Endothelial cell of umbilical vein (primary cell): ENCODE measurements at regions not wholly inside any gene's neighbourhood (a gene's known extent, or its start where the extent isn't known, plus 50 kb on each side); places are given as distances from the start of the nearest gene placed in this dataset.
A peak's percentile ranks its signal among the peaks of the same experiment; 100 is the strongest.

Experiments
- BruUV-seq: library from RNA; stranded (reverse); fragments of 400-500 nt; replicated peaks from 2 replicates; lab custom pipeline; 2021; lab: Mats Ljungman, UMichigan
- CTCF ChIA-PET: fragments of 300-600, 350-600 bp; sonication (Branson Sonifier 250); formaldehyde crosslinking; loops from one replicate; lab custom pipeline; 2021; ENCODE audit warnings: antibody characterized with exemption, inconsistent platforms; lab: Charles Lee
- POLR2A ChIA-PET: fragments of 300-600, 350-600 bp; sonication (Branson Sonifier 250); formaldehyde crosslinking; loops from one replicate; lab custom pipeline; 2021; ENCODE audit warnings: antibody characterized with exemption, inconsistent platforms; lab: Charles Lee
- DNase-seq: peaks from one replicate; pipeline ENCODE4 v3.0.0-alpha.2; 2011; ENCODE audit warnings: low read depth, low spot score
- FAIRE-seq: peaks from 2 replicates; lab custom pipeline; 2011; peaks lifted over from hg19 to GRCh38; lab: Jason Lieb, UNC
- H2AFZ ChIP-seq: 2 replicates; pipeline ENCODE4 v1.6.0; 2012; ENCODE audit warnings: low read depth, low read length, control low read depth, inconsistent platforms
- H3K27ac ChIP-seq: 2 replicates; pipeline ENCODE4 v1.5.1; 2011; ENCODE audit warnings: low read depth, mild to moderate bottlenecking, control low read depth, low read length, moderate library complexity; ENCODE audit not compliant: insufficient read depth
- H3K27me3 ChIP-seq, 2 experiments: 2 replicates each; pipeline versions ENCODE4 v1.6.0 to v1.6.1; 2011; ENCODE audit warnings: low read length in 2 of 2, mixed read lengths in 1 of 2; ENCODE audit not compliant: control insufficient read depth in 2 of 2, insufficient read depth in 2 of 2
- H3K36me3 ChIP-seq, 2 experiments: 2 replicates in 1 of 2; 3 replicates in 1 of 2; pipeline ENCODE4 v1.5.1; 2011; ENCODE audit warnings: low read length in 2 of 2, mild to moderate bottlenecking in 1 of 2, moderate library complexity in 1 of 2; ENCODE audit not compliant: control insufficient read depth in 2 of 2, insufficient read depth in 2 of 2; ENCODE audit errors: extremely low read depth in 1 of 2
- H3K4me1 ChIP-seq: 3 replicates; pipeline ENCODE4 v1.5.1; 2011; ENCODE audit warnings: mild to moderate bottlenecking, low read length; ENCODE audit not compliant: control insufficient read depth, insufficient read depth; ENCODE audit errors: extremely low read depth
- H3K4me2 ChIP-seq: 2 replicates; pipeline ENCODE4 v1.6.1; 2011; ENCODE audit warnings: low read length, control low read depth, mixed read lengths; ENCODE audit not compliant: insufficient read depth
- H3K4me3 ChIP-seq, 3 experiments: fragments of 200-600 bp in 1 of 3; sonication (generic), shearing (Covaris generic) in 1 of 3; replicated peaks in 1 of 3; 2 replicates each; pipeline ENCODE4 v1.5.1; 2011 to 2016; ENCODE audit warnings: control low read depth in 3 of 3, low read length in 3 of 3, mild to moderate bottlenecking in 2 of 3, inconsistent platforms in 1 of 3, low read depth in 1 of 3, moderate library complexity in 1 of 3; ENCODE audit not compliant: insufficient read depth in 1 of 3
- H3K79me2 ChIP-seq: 2 replicates; pipeline ENCODE4 v1.6.0; 2012; ENCODE audit warnings: low read length, inconsistent platforms; ENCODE audit not compliant: control insufficient read depth, insufficient read depth
- H3K9ac ChIP-seq: replicated peaks from 2 replicates; pipeline ENCODE3; 2011; ENCODE audit warnings: low read length, control low read depth; ENCODE audit not compliant: insufficient read depth; ENCODE audit errors: extremely low read depth
- H3K9me1 ChIP-seq: replicated peaks from 3 replicates; pipeline ENCODE4 v1.6.0; 2011; ENCODE audit warnings: mild to moderate bottlenecking, low read length; ENCODE audit not compliant: control insufficient read depth, insufficient read depth; ENCODE audit errors: extremely low read depth
- H3K9me3 ChIP-seq: replicated peaks from 2 replicates; pipeline ENCODE4 v1.5.1; 2012; ENCODE audit warnings: low read length, inconsistent platforms; ENCODE audit not compliant: control insufficient read depth, insufficient read depth
- H4K20me1 ChIP-seq: replicated peaks from 2 replicates; pipeline ENCODE3; 2011; ENCODE audit warnings: mild to moderate bottlenecking, low read length; ENCODE audit not compliant: control insufficient read depth, insufficient read depth; ENCODE audit errors: extremely low read depth
- EZH2 ChIP-seq: IDR thresholded peaks from 2 replicates; pipeline ENCODE4 v1.6.1; 2012; ENCODE audit warnings: borderline replicate concordance, low read depth, mild to moderate bottlenecking, moderate library complexity, low read length, inconsistent platforms; ENCODE audit not compliant: severe bottlenecking
- FOS ChIP-seq: IDR thresholded peaks from 2 replicates; pipeline ENCODE4 v1.6.1; 2011; ENCODE audit warnings: mild to moderate bottlenecking, low read length, moderate library complexity, borderline replicate concordance; ENCODE audit not compliant: insufficient read depth
- GATA2 ChIP-seq: IDR thresholded peaks from 2 replicates; pipeline ENCODE4 v1.7.0; 2011; ENCODE audit warnings: low read depth, mild to moderate bottlenecking, moderate library complexity, mixed read lengths, low read length; ENCODE audit not compliant: insufficient read length, insufficient read depth
- MAX ChIP-seq: IDR thresholded peaks from 2 replicates; pipeline ENCODE4 v1.6.1; 2011; ENCODE audit not compliant: insufficient read depth, insufficient read length
- MYC ChIP-seq: IDR thresholded peaks from one replicate; pipeline ENCODE4 v1.6.1; 2011; ENCODE audit warnings: mild to moderate bottlenecking, low read depth, low read length
- POLR2A ChIP-seq: IDR thresholded peaks from 2 replicates; pipeline ENCODE4 v1.6.1; 2012; ENCODE audit warnings: low read depth, mild to moderate bottlenecking, control low read depth, low read length
- POLR2AphosphoS5 ChIP-seq: IDR thresholded peaks from 2 replicates; pipeline ENCODE4 v1.6.1; 2012; ENCODE audit warnings: low read depth, mild to moderate bottlenecking, control low read depth, low read length, moderate library complexity; ENCODE audit not compliant: insufficient read depth
- dilution Hi-C: fragments of 300-500 bp; cut with MboI; formaldehyde crosslinking; loops from one replicate; pipeline ENCODE4 v1.15.0; 2019; ENCODE audit warnings: low sequenced_read_pairs; ENCODE audit not compliant: extremely low pct_ligation_motif_present
- intact Hi-C: fragments of 100-400 bp; cut with micrococcal nuclease; formaldehyde crosslinking; loops from one replicate; pipeline ENCODE4 v1.10.0; 2022
- TF ChIP-seq, protein P1 (sequence below), 2 donors: IDR thresholded peaks; 1 replicate in 1 of 2; 2 replicates in 1 of 2; pipeline ENCODE4 v1.5.1; 2011; ENCODE audit warnings: low read length in 2 of 2, mild to moderate bottlenecking in 2 of 2, moderate library complexity in 2 of 2, control low read depth in 1 of 2, inconsistent platforms in 1 of 2, low read depth in 1 of 2; ENCODE audit not compliant: insufficient read depth in 1 of 2; ENCODE audit errors: extremely low read depth in 1 of 2

DNA sequence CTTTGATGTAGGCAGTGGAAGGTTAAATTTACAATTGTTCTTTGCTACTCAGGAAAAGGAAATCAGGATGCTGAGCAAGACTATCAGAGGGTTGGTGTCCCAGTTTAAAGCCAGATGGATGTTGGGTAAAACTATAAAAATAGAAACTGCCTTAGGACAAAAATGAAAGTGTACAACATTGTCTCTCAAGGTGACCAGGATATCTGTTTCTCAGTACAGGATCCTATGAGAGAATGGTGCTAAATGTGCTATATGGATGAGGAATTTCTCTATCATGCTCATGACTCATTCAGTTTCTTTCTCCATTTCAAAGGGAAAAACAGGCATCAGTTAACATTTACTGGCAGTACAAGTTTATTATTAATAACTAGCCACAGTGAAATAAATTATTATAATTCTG lies 534.2 kb upstream of the GJE1 start:
- peak; percentile 31 for FAIRE-seq
- TF ChIP-seq MAX (no peak), FOS (peak; percentile 34), POLR2AphosphoS5 (no peak)
- Histone ChIP-seq H3K27me3 (no peaks in the 10 kb centered on the region), H3K36me3 (no peaks in the 10 kb centered on the region), H2AFZ (peak overlapping the region; percentile 75), H3K79me2 (no peaks in the 10 kb centered on the region), H3K9me1 (no peaks in the 10 kb centered on the region), H3K4me2 (no peak overlapping the region), H4K20me1 (no peaks in the 10 kb centered on the region), H3K4me1 (peaks cover 6% of the 10 kb centered on the region), H3K9me3 (no peaks in the 10 kb centered on the region), H3K27ac (no peak overlapping the region), H3K9ac (no peak overlapping the region), H3K4me3 (no peak overlapping the region)
- dilution Hi-C loops, result no loop called here
- ChIA-PET POLR2A (no interaction called here), CTCF (no interaction called here)
- intact Hi-C loops, result no loop called here
- peak; percentile 44 for DNase-seq
- BruUV-seq, result no TSS peak

- POLR2A ChIA-PET, result no interaction called here
- no peaks in the 10 kb centered on the region for H4K20me1 ChIP-seq
- H2AFZ ChIP-seq, result no peak overlapping the region
- FAIRE-seq (no peak), DNase-seq (no peak)
- no peaks in the 10 kb centered on the region for H3K27me3 ChIP-seq
- H3K9me1 ChIP-seq, result no peaks in the 10 kb centered on the region
- H3K4me3 ChIP-seq, result no peak overlapping the region
- no peaks in the 10 kb centered on the region for H3K36me3 ChIP-seq
- TF ChIP-seq MYC, result no peak
- TF ChIP-seq, protein P1, sequence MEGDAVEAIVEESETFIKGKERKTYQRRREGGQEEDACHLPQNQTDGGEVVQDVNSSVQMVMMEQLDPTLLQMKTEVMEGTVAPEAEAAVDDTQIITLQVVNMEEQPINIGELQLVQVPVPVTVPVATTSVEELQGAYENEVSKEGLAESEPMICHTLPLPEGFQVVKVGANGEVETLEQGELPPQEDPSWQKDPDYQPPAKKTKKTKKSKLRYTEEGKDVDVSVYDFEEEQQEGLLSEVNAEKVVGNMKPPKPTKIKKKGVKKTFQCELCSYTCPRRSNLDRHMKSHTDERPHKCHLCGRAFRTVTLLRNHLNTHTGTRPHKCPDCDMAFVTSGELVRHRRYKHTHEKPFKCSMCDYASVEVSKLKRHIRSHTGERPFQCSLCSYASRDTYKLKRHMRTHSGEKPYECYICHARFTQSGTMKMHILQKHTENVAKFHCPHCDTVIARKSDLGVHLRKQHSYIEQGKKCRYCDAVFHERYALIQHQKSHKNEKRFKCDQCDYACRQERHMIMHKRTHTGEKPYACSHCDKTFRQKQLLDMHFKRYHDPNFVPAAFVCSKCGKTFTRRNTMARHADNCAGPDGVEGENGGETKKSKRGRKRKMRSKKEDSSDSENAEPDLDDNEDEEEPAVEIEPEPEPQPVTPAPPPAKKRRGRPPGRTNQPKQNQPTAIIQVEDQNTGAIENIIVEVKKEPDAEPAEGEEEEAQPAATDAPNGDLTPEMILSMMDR (IDR thresholded peaks at IDR 0.05; ENCODE audit: extremely low read depth in 1 of 2, insufficient read depth in 1 of 2, low read depth in 1 of 2, low read length in 2 of 2), result no peak
- no peak for TF ChIP-seq POLR2A
- TF ChIP-seq EZH2, result no peak
- TF ChIP-seq FOS, result no peak
- TF ChIP-seq GATA2, result no peak
- H3K9me3 ChIP-seq, result no peaks in the 10 kb centered on the region
- H3K9ac ChIP-seq, result no peak overlapping the region
- no TSS peak for BruUV-seq
- H3K79me2 ChIP-seq, result no peaks in the 10 kb centered on the region
- dilution Hi-C loops, result no loop called here
- no peak overlapping the region for H3K4me2 ChIP-seq
- H3K27ac ChIP-seq, result no peak overlapping the region
- intact Hi-C loops, result no loop called here
- H3K4me1 ChIP-seq, result peaks cover 6% of the 10 kb centered on the region
- CTCF ChIA-PET, result interaction anchor here (1.0 to 1.8 kb wide), 6 partner anchors 16 to 1022 kb away, joined by 3 to 9 read pairs (median 4); no protein-coding TSS in a partner anchor
These were observed 537.9 kb upstream of the GJE1 start for GRCh38 chr6:141594874-141595273.
